ENCODE measurements at regions not wholly inside any gene's neighbourhood (a gene's known extent, or its start where the extent isn't known, plus 50 kb on each side); places are given as distances from the start of the nearest gene placed in this dataset.

- DNase-seq (ENCODE audit: low read depth in 2 of 2), result no peak
- no peak for TF ChIP-seq CTCF (IDR thresholded peaks at IDR 0.05; ENCODE audit: low read depth, low read length)
- H3K4me3 ChIP-seq (replicated peaks in 1 of 2; ENCODE audit: low read depth in 2 of 2, low read length in 2 of 2), result no peak overlapping the region
These were observed 753.7 kb downstream of the DSC3 start for GRCh38 chr18:30288662-30289414.

DNA sequence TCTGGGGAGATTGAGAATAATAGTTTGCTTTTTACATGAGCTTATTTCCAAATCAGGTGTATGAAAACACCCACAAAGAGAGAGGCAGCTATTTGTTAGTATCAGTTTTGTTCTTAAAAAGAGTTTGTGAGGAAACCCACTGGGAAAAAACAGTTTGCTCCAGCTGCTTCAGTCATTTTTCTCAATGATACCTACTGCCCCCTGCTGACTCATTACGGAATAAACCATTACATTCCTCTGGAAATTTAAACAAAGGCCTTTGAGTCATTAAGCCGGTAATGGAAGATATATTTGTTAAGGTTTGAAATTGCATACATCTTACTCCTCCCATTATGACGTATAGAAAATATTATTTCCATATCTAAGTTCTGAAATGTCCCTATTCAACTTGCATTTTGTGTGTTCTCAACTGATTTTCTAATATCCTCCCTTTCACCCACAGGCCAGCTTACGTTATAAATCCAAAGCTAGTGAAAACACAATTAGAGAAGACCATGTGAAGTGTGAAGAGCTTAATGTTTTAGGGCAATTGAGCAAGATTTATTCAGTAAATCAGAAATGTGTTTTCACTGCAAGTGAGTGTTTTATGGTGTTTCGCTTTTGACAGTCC, 761.6 kb downstream of the DSC3 start:
- peak; percentile 75 to 87 for DNase-seq (ENCODE audit: low read depth in 2 of 2)
- H3K4me3 ChIP-seq (replicated peaks in 1 of 2; ENCODE audit: low read depth in 2 of 2, low read length in 2 of 2), result no peak overlapping the region
- TF ChIP-seq CTCF (IDR thresholded peaks at IDR 0.05; ENCODE audit: low read depth, low read length), result peak; percentile 68

DNA sequence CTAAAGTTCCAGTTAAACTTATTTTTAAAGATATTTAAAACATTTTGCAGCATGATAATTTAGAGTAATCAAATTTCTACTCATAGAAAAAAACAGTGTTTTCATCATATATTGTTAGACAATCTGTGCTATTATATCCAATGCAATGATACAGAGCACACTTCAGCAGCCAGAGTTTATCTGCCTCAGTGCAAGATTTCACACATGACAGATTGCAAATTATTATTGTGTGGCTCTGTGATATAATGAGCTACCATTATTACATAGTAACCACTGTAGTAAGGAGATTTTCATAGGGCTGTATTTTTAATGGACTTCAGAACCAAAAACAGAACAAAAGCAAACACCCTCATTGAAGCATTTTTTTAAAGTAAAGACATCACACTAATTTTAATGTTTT, 762.4 kb downstream of the DSC3 start:
- DNase-seq (ENCODE audit: low read depth in 2 of 2), result no peak
- no peak overlapping the region for H3K4me3 ChIP-seq (replicated peaks in 1 of 2; ENCODE audit: low read depth in 2 of 2, low read length in 2 of 2)

GRCh38 chr18:30277676-30278075, 764.9 kb downstream of the DSC3 start:
- DNase-seq (ENCODE audit: low read depth in 2 of 2), result peak in 1 of 2 donors; percentile 1
- TF ChIP-seq CTCF (IDR thresholded peaks at IDR 0.05; ENCODE audit: low read depth, low read length), result no peak
- H3K4me3 ChIP-seq (replicated peaks in 1 of 2; ENCODE audit: low read depth in 2 of 2, low read length in 2 of 2), result no peak overlapping the region

More for the DNA sequence above, 762.4 kb downstream of the DSC3 start:
- TF ChIP-seq CTCF (IDR thresholded peaks at IDR 0.05; ENCODE audit: low read depth, low read length), result no peak

DNA sequence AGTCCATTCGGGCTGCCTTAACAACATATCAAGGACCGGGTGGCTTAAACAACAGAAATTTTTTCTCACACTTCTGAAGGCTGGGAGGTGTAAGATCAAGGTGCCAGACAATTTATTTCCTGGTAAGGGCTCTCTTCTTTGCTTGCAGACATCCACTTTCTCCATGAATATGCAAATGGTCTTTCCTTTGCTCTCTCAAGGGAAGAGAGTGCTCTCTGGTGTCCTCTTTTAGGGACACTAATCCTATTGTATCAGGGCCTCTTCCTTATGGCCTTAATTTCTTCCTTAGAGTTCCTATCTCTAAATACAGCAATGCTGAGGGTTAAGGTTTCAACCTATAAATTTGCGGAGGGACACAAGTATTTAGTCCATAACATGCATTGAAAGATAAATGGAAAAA, 770.8 kb downstream of the DSC3 start:
- H3K4me3 ChIP-seq (replicated peaks in 1 of 2; ENCODE audit: low read depth in 2 of 2, low read length in 2 of 2), result no peak overlapping the region
- TF ChIP-seq CTCF (IDR thresholded peaks at IDR 0.05; ENCODE audit: low read depth, low read length), result no peak
- DNase-seq (ENCODE audit: low read depth in 2 of 2), result no peak

- no peak overlapping the region for H3K4me3 ChIP-seq (replicated peaks in 1 of 2; ENCODE audit: low read depth in 2 of 2, low read length in 2 of 2)
- DNase-seq (ENCODE audit: low read depth in 2 of 2), result no peak
- no peak for TF ChIP-seq CTCF (IDR thresholded peaks at IDR 0.05; ENCODE audit: low read depth, low read length)
These were observed 777.4 kb downstream of the DSC3 start for GRCh38 chr18:30265190-30265589.
